Breast epithelium (tissue), 3 donors: ENCODE measurements at regions not wholly inside any gene's neighbourhood (a gene's known extent, or its start where the extent isn't known, plus 50 kb on each side); places are given as distances from the start of the nearest gene placed in this dataset.

Source experiments
- CTCF ChIP-seq, 3 donors: fragments of 450-650 bp; IDR thresholded peaks; one replicate each; pipeline ENCODE4 v1.5.1; 2016 to 2017; ENCODE audit warnings: antibody characterized with exemption in 3 of 3, mild to moderate bottlenecking in 3 of 3, moderate library complexity in 3 of 3
- POLR2A ChIP-seq: fragments of 450-650 bp; IDR thresholded peaks from one replicate; pipeline ENCODE4 v1.6.1; 2016; ENCODE audit warnings: antibody characterized with exemption, mild to moderate bottlenecking, moderate library complexity

GRCh38 chr9:81058782-81059181 is 630.6 kb downstream of the TLE1 start:
- no peak for TF ChIP-seq CTCF (IDR thresholded peaks at IDR 0.05)
- no peak for TF ChIP-seq POLR2A
